ENCODE measurements at regions not wholly inside any gene's neighbourhood (a gene's known extent, or its start where the extent isn't known, plus 50 kb on each side); places are given as distances from the start of the nearest gene placed in this dataset.
A peak's percentile ranks its signal among the peaks of the same experiment; 100 is the strongest.
"Not testable (repeated sequence)": the region's sequence is repeated elsewhere in the genome, so short reads cannot be mapped to it uniquely, and the experiment has no call there.

GRCh38 chr10:28969413-28969812 is 292.1 kb downstream of the BAMBI start:
- no peak for DNase-seq

GRCh38 chr10:28970231-28970630 is 292.9 kb downstream of the BAMBI start:
- DNase-seq: no peak

GRCh38 chr10:28971255-28971654 is 293.9 kb downstream of the BAMBI start:
- no peak for DNase-seq

GRCh38 chr10:28971764-28972163 is 294.4 kb downstream of the BAMBI start:
- DNase-seq: no peak

GRCh38 chr10:28973309-28973972 is 296.1 kb downstream of the BAMBI start:
- peak; percentile 38 for DNase-seq

- no peak for DNase-seq
These were observed 298.7 kb downstream of the BAMBI start for GRCh38 chr10:28975891-28976531.

- DNase-seq: no peak
These were observed 300.2 kb downstream of the BAMBI start for GRCh38 chr10:28977518-28977917.

- no peak for DNase-seq
These were observed 302.9 kb downstream of the BAMBI start for GRCh38 chr10:28980264-28980663.

GRCh38 chr10:28981007-28981406 is 303.7 kb downstream of the BAMBI start:
- no peak for DNase-seq

GRCh38 chr10:28982974-28983373 is 305.7 kb downstream of the BAMBI start:
- DNase-seq: no peak

GRCh38 chr10:28983799-28984198 is 305.1 kb upstream of the LYZL1 start:
- DNase-seq: no peak

- DNase-seq: peak; percentile 73
These were observed 304.4 kb upstream of the LYZL1 start for GRCh38 chr10:28984431-28984830.

GRCh38 chr10:28985137-28985885 is 303.6 kb upstream of the LYZL1 start:
- no peak for DNase-seq

- no peak for DNase-seq
These were observed 302.6 kb upstream of the LYZL1 start for GRCh38 chr10:28986117-28986792.

GRCh38 chr10:28986856-28987255 is 302.0 kb upstream of the LYZL1 start:
- DNase-seq: no peak

- no peak for DNase-seq
These were observed 301.1 kb upstream of the LYZL1 start for GRCh38 chr10:28987555-28988320.

- no peak for DNase-seq
These were observed 299.9 kb upstream of the LYZL1 start for GRCh38 chr10:28988980-28989379.

GRCh38 chr10:28991333-28992270 is 297.3 kb upstream of the LYZL1 start:
- DNase-seq: peak; percentile 65

- DNase-seq: no peak
These were observed 295.8 kb upstream of the LYZL1 start for GRCh38 chr10:28993056-28993455.

GRCh38 chr10:28993861-28994260 is 295.0 kb upstream of the LYZL1 start:
- no peak for DNase-seq

GRCh38 chr10:28994802-28995201 is 294.1 kb upstream of the LYZL1 start:
- DNase-seq: not testable (repeated sequence)

GRCh38 chr10:28995497-28995896 is 293.4 kb upstream of the LYZL1 start:
- no peak for DNase-seq
